Osteocyte (in vitro differentiated cells): ENCODE measurements at regions not wholly inside any gene's neighbourhood (a gene's known extent, or its start where the extent isn't known, plus 50 kb on each side); places are given as distances from the start of the nearest gene placed in this dataset.
"Not testable (repeated sequence)": the region's sequence is repeated elsewhere in the genome, so short reads cannot be mapped to it uniquely, and the experiment has no call there.

ENCODE experiments used
- DNase-seq: peaks from one replicate; pipeline ENCODE4 v3.0.0; 2021; ENCODE audit warnings: mixed read lengths; ENCODE audit not compliant: unreplicated experiment; ENCODE audit errors: extremely low spot score
- H3K27ac Mint-ChIP-seq: one replicate; pipeline ENCODE4 v1.8.0; 2021; ENCODE audit warnings: mild to moderate bottlenecking, mixed read lengths; ENCODE audit not compliant: unreplicated experiment
- H3K27me3 Mint-ChIP-seq: one replicate; pipeline ENCODE4 v1.8.0; 2021; ENCODE audit warnings: mixed read lengths; ENCODE audit not compliant: unreplicated experiment
- H3K36me3 Mint-ChIP-seq: one replicate; pipeline ENCODE4 v1.8.0; 2021; ENCODE audit warnings: mixed read lengths; ENCODE audit not compliant: unreplicated experiment
- H3K4me1 Mint-ChIP-seq: one replicate; pipeline ENCODE4 v1.8.0; 2021; ENCODE audit warnings: mixed read lengths; ENCODE audit not compliant: unreplicated experiment
- H3K4me3 Mint-ChIP-seq: one replicate; pipeline ENCODE4 v1.8.0; 2021; ENCODE audit warnings: mild to moderate bottlenecking, moderate library complexity, mixed read lengths; ENCODE audit not compliant: unreplicated experiment
- H3K9me3 Mint-ChIP-seq: one replicate; pipeline ENCODE4 v1.8.0; 2021; ENCODE audit warnings: mixed read lengths; ENCODE audit not compliant: unreplicated experiment
- CTCF ChIP-seq: fragments of 200-600 bp; sonication (generic); IDR thresholded peaks from 2 replicates; pipeline ENCODE4 v1.5.0; 2021; ENCODE audit warnings: antibody characterized with exemption, mild to moderate bottlenecking, moderate library complexity

DNA sequence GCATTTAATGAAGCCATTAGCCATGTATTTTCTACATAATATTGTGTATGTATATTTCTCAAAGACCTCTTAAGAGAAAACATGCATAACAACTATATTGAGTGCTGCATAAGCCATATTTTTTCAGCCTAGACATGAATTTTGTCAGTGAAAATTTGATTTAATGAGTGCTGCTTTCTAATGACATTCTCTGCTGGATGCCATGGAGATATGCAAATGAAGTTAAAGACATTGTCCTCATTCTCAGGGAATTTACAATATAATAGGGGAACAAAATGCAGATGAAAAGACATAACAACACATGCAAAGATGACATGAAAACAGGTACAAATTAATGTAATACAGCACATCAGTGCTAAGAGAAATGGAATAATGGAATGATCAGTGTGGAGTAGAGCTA is 118.7 kb downstream of the ATOH1 start:
- no peak for DNase-seq
- Mint-ChIP-seq H3K27me3 (peaks cover 20% of the 10 kb centered on the region), H3K27ac (no peak overlapping the region), H3K4me3 (no peak overlapping the region), H3K4me1 (no peaks in the 10 kb centered on the region), H3K36me3 (no peaks in the 10 kb centered on the region), H3K9me3 (no peaks in the 10 kb centered on the region)
- no peak for TF ChIP-seq CTCF

DNA sequence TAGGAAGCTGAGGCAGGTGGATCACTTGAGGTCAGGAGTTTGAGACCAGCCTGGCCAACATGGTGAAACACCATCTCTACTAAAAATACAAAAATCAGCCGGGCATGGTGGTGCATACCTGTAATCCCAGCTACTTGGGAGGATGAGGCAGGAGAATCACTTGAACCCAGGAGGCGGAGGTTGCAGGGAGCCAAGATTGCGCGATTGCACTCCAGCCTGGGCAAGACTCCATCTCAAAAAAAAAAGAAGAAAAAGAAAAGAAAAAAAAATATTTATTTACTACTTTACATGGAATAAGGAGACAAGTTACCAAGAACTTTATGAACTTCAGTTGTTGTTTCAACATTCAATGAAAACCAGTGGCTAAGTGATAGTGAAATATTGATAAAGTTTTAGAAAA is 121.7 kb downstream of the ATOH1 start:
- peaks cover 21% of the 10 kb centered on the region for H3K27me3 Mint-ChIP-seq
- not testable (repeated sequence) for H3K4me3 Mint-ChIP-seq, DNase-seq, H3K36me3 Mint-ChIP-seq, H3K27ac Mint-ChIP-seq, H3K4me1 Mint-ChIP-seq, H3K9me3 Mint-ChIP-seq

- Mint-ChIP-seq H3K4me1 (no peaks in the 10 kb centered on the region), H3K9me3 (peaks cover 6% of the 10 kb centered on the region), H3K4me3 (no peak overlapping the region), H3K27ac (no peak overlapping the region), H3K27me3 (peaks cover 10% of the 10 kb centered on the region), H3K36me3 (no peaks in the 10 kb centered on the region)
- TF ChIP-seq CTCF: no peak
- DNase-seq: no peak
Observed at GRCh38 chr4:93957186-93957585, 128.6 kb downstream of the ATOH1 start.

DNA sequence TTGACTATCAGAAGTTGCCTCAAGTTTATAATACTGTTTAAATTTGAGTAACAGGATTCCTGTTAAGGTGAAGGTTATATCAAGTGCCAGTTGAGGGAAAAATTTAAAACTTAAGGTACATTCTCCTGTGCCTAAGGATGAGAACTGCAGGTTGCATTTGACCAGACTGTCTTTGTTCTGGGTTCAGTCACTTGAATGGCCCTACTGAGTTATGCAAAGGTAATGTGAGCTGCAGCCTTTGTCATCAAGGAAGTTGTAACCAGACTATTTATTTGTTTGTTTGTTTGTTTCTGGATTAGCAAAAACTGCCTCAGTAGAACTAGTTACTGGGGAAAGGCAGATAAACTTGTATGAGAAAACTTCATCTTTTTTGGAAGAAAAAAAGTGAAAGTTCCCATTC is 131.9 kb downstream of the ATOH1 start:
- no peak for TF ChIP-seq CTCF
- H3K9me3 Mint-ChIP-seq: no peaks in the 10 kb centered on the region
- H3K4me1 Mint-ChIP-seq: no peaks in the 10 kb centered on the region
- DNase-seq: no peak
- H3K27me3 Mint-ChIP-seq: peaks cover 4% of the 10 kb centered on the region
- no peak overlapping the region for H3K27ac Mint-ChIP-seq
- no peak overlapping the region for H3K4me3 Mint-ChIP-seq
- H3K36me3 Mint-ChIP-seq: no peaks in the 10 kb centered on the region

- TF ChIP-seq CTCF: no peak
- Mint-ChIP-seq H3K27ac (no peak overlapping the region), H3K27me3 (peaks cover 4% of the 10 kb centered on the region), H3K4me1 (no peaks in the 10 kb centered on the region), H3K9me3 (no peaks in the 10 kb centered on the region), H3K36me3 (no peaks in the 10 kb centered on the region), H3K4me3 (no peak overlapping the region)
- no peak for DNase-seq
Observed at GRCh38 chr4:93960916-93961315, 132.4 kb downstream of the ATOH1 start.

- TF ChIP-seq CTCF: no peak
- H3K9me3 Mint-ChIP-seq: peaks cover 3% of the 10 kb centered on the region
Observed at GRCh38 chr4:93981594-93981993, 153.0 kb downstream of the ATOH1 start.

More at GRCh38 chr4:93981594-93981993, 153.0 kb downstream of the ATOH1 start:
- H3K36me3 Mint-ChIP-seq: no peaks in the 10 kb centered on the region
- no peak overlapping the region for H3K4me3 Mint-ChIP-seq
- H3K4me1 Mint-ChIP-seq: peaks cover 2% of the 10 kb centered on the region
- H3K27ac Mint-ChIP-seq: no peak overlapping the region
- DNase-seq: no peak
- H3K27me3 Mint-ChIP-seq: no peaks in the 10 kb centered on the region
